Brain microvascular endothelial cell (primary cell): ENCODE measurements at regions not wholly inside any gene's neighbourhood (a gene's known extent, or its start where the extent isn't known, plus 50 kb on each side); places are given as distances from the start of the nearest gene placed in this dataset.

Experiments
- DNase-seq: peaks from one replicate; pipeline ENCODE4 v3.0.0-alpha.2; 2020
- H3K27ac ChIP-seq: fragments of 250-450 bp; sonication (Bioruptor Pico); 2 replicates; pipeline ENCODE4 v1.5.1; 2020; ENCODE audit warnings: mild to moderate bottlenecking, moderate library complexity
- H3K27me3 ChIP-seq: fragments of 250-450 bp; sonication (Bioruptor Pico); replicated peaks from 2 replicates; pipeline ENCODE4 v1.5.1; 2020; ENCODE audit warnings: mild to moderate bottlenecking
- H3K36me3 ChIP-seq: fragments of 250-450 bp; sonication (Bioruptor Pico); replicated peaks from 2 replicates; pipeline ENCODE4 v1.5.1; 2020; ENCODE audit warnings: mild to moderate bottlenecking
- H3K4me3 ChIP-seq: 2 replicates; pipeline ENCODE4 v1.5.1; 2011; ENCODE audit warnings: low read depth, mild to moderate bottlenecking, control low read depth, low read length, moderate library complexity
- CTCF ChIP-seq: IDR thresholded peaks from 2 replicates; pipeline ENCODE4 v1.5.1; 2011; ENCODE audit warnings: low read depth, mild to moderate bottlenecking, moderate library complexity, low read length, control low read depth, inconsistent platforms; ENCODE audit errors: missing control alignments
- in situ Hi-C: cut with HindIII; loops from 2 replicates; pipeline ENCODE4 v1.10.0; 2017; ENCODE audit warnings: low sequenced_read_pairs, low pct_ligation_motif_present

DNA sequence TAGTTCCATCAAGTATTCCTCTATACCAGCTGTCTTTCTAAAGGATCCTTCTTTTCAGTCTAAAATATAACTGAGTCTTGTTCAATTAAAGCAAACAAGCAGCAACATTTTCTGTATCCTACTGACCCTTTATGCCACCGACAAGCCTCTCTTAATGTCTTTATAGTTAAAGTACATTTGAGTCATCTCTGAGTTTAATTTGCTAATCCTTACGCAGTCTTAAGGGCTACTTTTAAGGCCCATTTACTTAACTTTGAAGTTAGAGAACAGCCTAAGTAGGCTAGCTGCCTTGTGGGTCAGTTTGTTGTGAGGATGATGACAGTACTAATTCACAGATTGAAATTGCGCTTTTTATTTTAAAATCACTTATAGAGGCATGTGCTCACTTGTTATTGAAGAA, 265.5 kb upstream of the FERD3L start:
- in situ Hi-C loops: no loop called here
- no peak for DNase-seq
- no peaks in the 10 kb centered on the region for H3K36me3 ChIP-seq
- H3K27ac ChIP-seq: no peak overlapping the region
- no peak overlapping the region for H3K4me3 ChIP-seq
- H3K27me3 ChIP-seq: no peaks in the 10 kb centered on the region
- TF ChIP-seq CTCF: no peak

DNA sequence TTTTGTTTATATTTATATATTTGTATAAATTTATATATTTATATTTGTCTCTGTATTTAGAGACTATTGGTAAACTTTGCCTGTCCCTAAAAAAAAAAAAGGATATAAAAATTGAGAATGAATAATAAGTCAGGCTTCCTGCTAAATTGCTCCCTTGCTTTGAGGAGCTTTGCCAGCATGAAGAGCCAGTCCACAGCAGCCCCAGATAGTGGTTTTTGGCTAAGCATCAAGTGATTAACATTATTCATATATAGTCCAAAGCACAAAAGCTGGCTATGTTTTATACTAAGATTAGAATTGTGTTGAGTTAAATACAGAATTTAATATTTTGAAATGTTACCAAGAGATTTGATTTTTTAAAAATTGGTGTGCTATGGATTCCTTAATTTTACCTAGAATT, 264.9 kb upstream of the FERD3L start:
- no peak for TF ChIP-seq CTCF

GRCh38 chr7:19408706-19409220, 263.5 kb upstream of the FERD3L start:
- Histone ChIP-seq H3K27me3 (no peaks in the 10 kb centered on the region), H3K27ac (no peak overlapping the region), H3K36me3 (no peaks in the 10 kb centered on the region), H3K4me3 (no peak overlapping the region)
- no peak for TF ChIP-seq CTCF
- DNase-seq: no peak
- in situ Hi-C loops: no loop called here

More for the DNA sequence above, 264.9 kb upstream of the FERD3L start:
- in situ Hi-C loops: no loop called here
- no peak for DNase-seq
- Histone ChIP-seq H3K4me3 (no peak overlapping the region), H3K36me3 (no peaks in the 10 kb centered on the region), H3K27ac (no peak overlapping the region), H3K27me3 (no peaks in the 10 kb centered on the region)

GRCh38 chr7:19407270-19407669, 262.0 kb upstream of the FERD3L start:
- Histone ChIP-seq H3K4me3 (no peak overlapping the region), H3K27me3 (no peaks in the 10 kb centered on the region), H3K27ac (no peak overlapping the region), H3K36me3 (no peaks in the 10 kb centered on the region)
- TF ChIP-seq CTCF: no peak
- DNase-seq: no peak
- in situ Hi-C loops: no loop called here

- in situ Hi-C loops: no loop called here
- Histone ChIP-seq H3K27ac (peak overlapping the region; percentile 81), H3K4me3 (no peak overlapping the region), H3K36me3 (no peaks in the 10 kb centered on the region), H3K27me3 (no peaks in the 10 kb centered on the region)
- TF ChIP-seq CTCF: no peak
- peak; percentile 51 for DNase-seq
Measured at GRCh38 chr7:19405541-19405940, 260.3 kb upstream of the FERD3L start.

- TF ChIP-seq CTCF: no peak
- Histone ChIP-seq H3K27me3 (no peaks in the 10 kb centered on the region), H3K36me3 (no peaks in the 10 kb centered on the region), H3K27ac (peak overlapping the region; percentile 81), H3K4me3 (no peak overlapping the region)
- DNase-seq: peak; percentile 96
- in situ Hi-C loops: no loop called here
Measured at GRCh38 chr7:19404912-19405329, 259.7 kb upstream of the FERD3L start.
